ENCODE measurements at regions not wholly inside any gene's neighbourhood (a gene's known extent, or its start where the extent isn't known, plus 50 kb on each side); places are given as distances from the start of the nearest gene placed in this dataset.

- no peak for TF ChIP-seq MAX (IDR thresholded peaks at IDR 0.05)
- no peak for TF ChIP-seq TAF1 (IDR thresholded peaks at IDR 0.05; ENCODE audit: low read depth)
- TF ChIP-seq NFIC (IDR thresholded peaks at IDR 0.05), result no peak
- no peak for TF ChIP-seq CREB1 (IDR thresholded peaks at IDR 0.05; ENCODE audit: low read depth)
Measured at GRCh38 chr6:9408402-9409117, 973.2 kb upstream of the SLC35B3 start.

GRCh38 chr6:9405825-9406224 is 970.5 kb upstream of the SLC35B3 start:
- TF ChIP-seq TCF12 (IDR thresholded peaks at IDR 0.05; ENCODE audit: low read depth) (no peak), NFIC (IDR thresholded peaks at IDR 0.05) (no peak), EGR1 (IDR thresholded peaks at IDR 0.05) (no peak), ZBTB7A (IDR thresholded peaks at IDR 0.05; ENCODE audit: low read depth) (no peak), YY1 (IDR thresholded peaks at IDR 0.05; ENCODE audit: low read depth) (no peak), RAD21 (IDR thresholded peaks at IDR 0.05; ENCODE audit: low read depth) (no peak), TEAD4 (IDR thresholded peaks at IDR 0.05) (no peak), REST (IDR thresholded peaks at IDR 0.05; ENCODE audit: low read depth) (no peak), USF1 (IDR thresholded peaks at IDR 0.05) (no peak), CREB1 (IDR thresholded peaks at IDR 0.05; ENCODE audit: low read depth) (no peak), TAF1 (IDR thresholded peaks at IDR 0.05; ENCODE audit: low read depth) (no peak), FOXM1 (IDR thresholded peaks at IDR 0.05; ENCODE audit: borderline replicate concordance, low read depth) (no peak), CEBPB (IDR thresholded peaks at IDR 0.05) (no peak), EP300 (IDR thresholded peaks at IDR 0.05; ENCODE audit: borderline replicate concordance) (no peak), MAX (IDR thresholded peaks at IDR 0.05) (no peak)

GRCh38 chr6:9405369-9405768 is 970.0 kb upstream of the SLC35B3 start:
- TF ChIP-seq YY1 (IDR thresholded peaks at IDR 0.05; ENCODE audit: low read depth) (no peak), MAX (IDR thresholded peaks at IDR 0.05) (no peak), NFIC (IDR thresholded peaks at IDR 0.05) (no peak)

- TF ChIP-seq RAD21 (IDR thresholded peaks at IDR 0.05; ENCODE audit: low read depth) (no peak), EP300 (IDR thresholded peaks at IDR 0.05; ENCODE audit: borderline replicate concordance) (no peak), CREB1 (IDR thresholded peaks at IDR 0.05; ENCODE audit: low read depth) (no peak)
Measured at GRCh38 chr6:9404351-9405146, 969.2 kb upstream of the SLC35B3 start.

- TF ChIP-seq CREB1 (IDR thresholded peaks at IDR 0.05; ENCODE audit: low read depth), result no peak
- no peak for TF ChIP-seq TAF1 (IDR thresholded peaks at IDR 0.05; ENCODE audit: low read depth)
- TF ChIP-seq EP300 (IDR thresholded peaks at IDR 0.05; ENCODE audit: borderline replicate concordance), result no peak
- no peak for TF ChIP-seq REST (IDR thresholded peaks at IDR 0.05; ENCODE audit: low read depth)
- no peak for TF ChIP-seq FOXM1 (IDR thresholded peaks at IDR 0.05; ENCODE audit: borderline replicate concordance, low read depth)
- TF ChIP-seq YY1 (IDR thresholded peaks at IDR 0.05; ENCODE audit: low read depth), result no peak
- TF ChIP-seq CEBPB (IDR thresholded peaks at IDR 0.05), result no peak
- TF ChIP-seq RAD21 (IDR thresholded peaks at IDR 0.05; ENCODE audit: low read depth), result no peak
- no peak for TF ChIP-seq TCF12 (IDR thresholded peaks at IDR 0.05; ENCODE audit: low read depth)
Measured at GRCh38 chr6:9403736-9404135, 968.4 kb upstream of the SLC35B3 start.

GRCh38 chr6:9401960-9402359 is 966.6 kb upstream of the SLC35B3 start:
- no peak for TF ChIP-seq MAX (IDR thresholded peaks at IDR 0.05)

Data from Ishikawa (cell line).